ENCODE measurements at regions not wholly inside any gene's neighbourhood (a gene's known extent, or its start where the extent isn't known, plus 50 kb on each side); places are given as distances from the start of the nearest gene placed in this dataset.

DNA sequence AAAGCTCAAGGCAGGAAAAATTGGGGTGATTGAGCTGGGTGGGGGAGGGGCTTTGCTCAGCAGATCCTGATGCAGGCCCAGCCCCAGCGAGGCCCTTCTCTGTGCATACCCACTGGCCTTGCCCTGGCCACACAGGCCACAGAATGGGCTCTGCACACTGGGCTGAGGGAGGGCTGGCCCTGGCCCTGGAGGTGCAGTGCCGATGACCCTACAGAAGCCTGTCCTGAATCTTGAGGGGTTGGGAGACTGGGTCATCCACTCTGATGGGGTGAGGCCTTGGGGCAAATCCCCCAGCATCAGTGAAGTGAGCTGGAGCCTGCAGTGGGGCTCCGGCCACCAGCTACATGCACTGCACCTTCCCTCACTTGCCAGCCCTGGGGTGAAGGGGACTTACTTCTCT is 153.1 kb downstream of the URI1 start:
- no peak for DNase-seq
- no peaks in the 10 kb centered on the region for H3K36me3 ChIP-seq
- H3K27ac ChIP-seq = no peak overlapping the region
- ATAC-seq = no peak
- intact Hi-C loops (cut with DNase I) = no loop called here
- H3K27me3 ChIP-seq = no peaks in the 10 kb centered on the region
- H3K4me3 ChIP-seq = no peak overlapping the region
- no peak for TF ChIP-seq CTCF (IDR thresholded peaks at IDR 0.05)
- H3K9me3 ChIP-seq = no peaks in the 10 kb centered on the region
- no peaks in the 10 kb centered on the region for H3K4me1 ChIP-seq

- Histone ChIP-seq H3K27ac (no peak overlapping the region), H3K36me3 (no peaks in the 10 kb centered on the region), H3K27me3 (no peaks in the 10 kb centered on the region), H3K9me3 (no peaks in the 10 kb centered on the region), H3K4me1 (no peaks in the 10 kb centered on the region), H3K4me3 (no peak overlapping the region)
- DNase-seq (no peak), ATAC-seq (no peak)
- TF ChIP-seq CTCF (IDR thresholded peaks at IDR 0.05) = no peak
- intact Hi-C loops (cut with DNase I) = no loop called here
Observed at GRCh38 chr19:30096596-30097370, 154.7 kb downstream of the URI1 start.

DNA sequence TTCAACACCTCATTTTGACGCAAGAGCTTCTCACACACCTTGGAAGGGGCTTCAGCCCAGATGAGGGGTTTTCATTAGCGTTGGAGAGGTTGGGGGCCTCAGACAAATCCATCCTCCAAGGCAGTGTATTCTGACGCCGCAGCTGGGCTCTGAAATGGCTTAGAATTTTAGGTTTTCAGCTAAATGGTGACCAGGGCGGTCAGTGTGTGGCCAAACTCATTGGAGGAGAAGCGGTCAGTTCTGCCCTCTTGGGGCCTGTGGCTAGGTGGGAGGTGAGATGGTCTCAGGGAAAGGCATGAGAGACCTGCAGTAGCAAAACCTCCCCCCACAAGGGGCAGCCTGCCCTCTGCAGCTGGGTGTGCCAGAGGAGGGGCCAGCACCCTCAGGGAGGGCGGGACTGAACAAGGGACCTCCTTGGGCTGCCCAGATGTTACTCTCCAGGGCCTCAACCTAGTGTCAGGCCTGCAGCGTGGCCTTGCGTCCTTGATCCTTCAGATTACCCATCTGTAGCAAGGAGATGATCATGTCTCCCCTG is 155.8 kb downstream of the URI1 start:
- Histone ChIP-seq H3K27me3 (no peaks in the 10 kb centered on the region), H3K9me3 (no peaks in the 10 kb centered on the region), H3K4me1 (no peaks in the 10 kb centered on the region), H3K4me3 (no peak overlapping the region), H3K27ac (no peak overlapping the region), H3K36me3 (no peaks in the 10 kb centered on the region)
- TF ChIP-seq CTCF (IDR thresholded peaks at IDR 0.05) = no peak
- intact Hi-C loops (cut with DNase I) = no loop called here
- no peak for ATAC-seq
- DNase-seq = peak in 1 of 4 donors; percentile 47

DNA sequence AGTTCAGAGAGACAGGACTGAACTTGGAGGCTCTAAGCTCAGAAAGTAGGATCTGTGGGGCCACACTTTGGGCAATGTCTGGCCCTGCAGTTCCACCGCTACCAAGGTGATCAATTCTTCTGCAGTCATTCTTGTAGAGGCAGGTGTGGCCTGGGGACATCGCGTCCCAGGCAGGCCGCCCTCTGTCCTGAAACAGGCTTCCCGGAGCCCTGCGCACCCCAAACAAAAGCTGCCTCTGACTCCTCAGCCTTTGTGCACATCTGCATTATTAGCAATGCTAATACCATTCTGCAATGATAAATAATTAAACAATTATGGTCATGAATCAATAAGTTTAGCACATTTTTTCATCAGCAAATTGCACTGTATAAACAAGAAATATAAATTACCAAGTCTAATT is 160.2 kb downstream of the URI1 start:
- Histone ChIP-seq H3K9me3 (no peaks in the 10 kb centered on the region), H3K27me3 (peaks cover 0 to 11% of the 10 kb centered on the region in 2 donors)
- ATAC-seq = no peak

More for the DNA sequence above, 160.2 kb downstream of the URI1 start:
- no peak for DNase-seq
- Histone ChIP-seq H3K36me3 (no peaks in the 10 kb centered on the region), H3K4me3 (no peak overlapping the region), H3K4me1 (no peaks in the 10 kb centered on the region), H3K27ac (no peak overlapping the region)
- TF ChIP-seq CTCF (IDR thresholded peaks at IDR 0.05) = no peak
- intact Hi-C loops (cut with DNase I) = no loop called here
